Neural cell (in vitro differentiated cells): ENCODE measurements at regions not wholly inside any gene's neighbourhood (a gene's known extent, or its start where the extent isn't known, plus 50 kb on each side); places are given as distances from the start of the nearest gene placed in this dataset.

Experiments used
- H2AFZ ChIP-seq: fragments of 200-600, 300-800 bp; sonication (generic), shearing (Covaris generic); 2 replicates; pipeline ENCODE4 v1.6.0; 2014; ENCODE audit warnings: low read depth, mild to moderate bottlenecking, antibody characterized with exemption, low read length, moderate library complexity
- H3F3A ChIP-seq: fragments of 200-600 bp; shearing (Covaris generic); 2 replicates; pipeline ENCODE4 v1.6.1; 2016; ENCODE audit warnings: mild to moderate bottlenecking, moderate library complexity, mixed read lengths, antibody characterized with exemption, low read length; ENCODE audit not compliant: insufficient read depth, poor library complexity, severe bottlenecking
- H3K27ac ChIP-seq: fragments of 200-600, 300-800 bp; sonication (generic), shearing (Covaris generic); 2 replicates; pipeline ENCODE4 v1.5.1; 2014; ENCODE audit warnings: mild to moderate bottlenecking, low read length, moderate library complexity
- H3K27me3 ChIP-seq: fragments of 300-800, 200-600 bp; sonication (generic), shearing (Covaris generic); 2 replicates; pipeline ENCODE4 v1.6.0; 2014; ENCODE audit warnings: mild to moderate bottlenecking, low read depth, low read length, moderate library complexity; ENCODE audit not compliant: insufficient read depth
- H3K36me3 ChIP-seq: fragments of 300-800, 200-600 bp; sonication (generic), shearing (Covaris generic); 2 replicates; pipeline ENCODE4 v1.5.1; 2014; ENCODE audit warnings: mild to moderate bottlenecking, antibody characterized with exemption, low read length, moderate library complexity; ENCODE audit not compliant: insufficient read depth
- H3K4me2 ChIP-seq: fragments of 300-800, 200-600 bp; sonication (generic), shearing (Covaris generic); 2 replicates; pipeline ENCODE4 v1.6.0; 2014; ENCODE audit warnings: mild to moderate bottlenecking, low read length
- H3K4me3 ChIP-seq: fragments of 300-800, 200-600 bp; sonication (generic), shearing (Covaris generic); 2 replicates; pipeline ENCODE4 v1.5.1; 2014; ENCODE audit warnings: mild to moderate bottlenecking, low read length, moderate library complexity
- H3K79me2 ChIP-seq: fragments of 200-600 bp; shearing (Covaris generic); replicated peaks from 2 replicates; pipeline ENCODE4 v1.6.0; 2014; ENCODE audit warnings: mild to moderate bottlenecking, low read length, moderate library complexity; ENCODE audit not compliant: insufficient read depth
- H3K9ac ChIP-seq: fragments of 300-800, 200-600 bp; sonication (generic), shearing (Covaris generic); 2 replicates; pipeline ENCODE4 v1.6.1; 2016; ENCODE audit warnings: mild to moderate bottlenecking, low read length, mixed read lengths
- H3K9me2 ChIP-seq: fragments of 200-600 bp; shearing (Covaris generic); 2 replicates; pipeline ENCODE4 v1.6.1; 2016; ENCODE audit warnings: mild to moderate bottlenecking, low read length, mixed read lengths; ENCODE audit not compliant: insufficient read depth
- H3K9me3 ChIP-seq: fragments of 200-600, 300-800 bp; sonication (generic), shearing (Covaris generic); 2 replicates; pipeline ENCODE4 v1.6.1; 2016; ENCODE audit warnings: mild to moderate bottlenecking, mixed run types, low read length, moderate library complexity, mixed read lengths
- H4K20me1 ChIP-seq: fragments of 200-600 bp; shearing (Covaris generic); 2 replicates; pipeline ENCODE4 v1.6.1; 2016; ENCODE audit warnings: mild to moderate bottlenecking, mixed run types; ENCODE audit not compliant: insufficient read depth
- CTCF ChIP-seq: fragments of 450-650 bp; IDR thresholded peaks from 2 replicates; pipeline ENCODE4 v1.5.1; 2014; ENCODE audit warnings: antibody characterized with exemption, mild to moderate bottlenecking, moderate library complexity; ENCODE audit not compliant: poor library complexity, severe bottlenecking
- EP300 ChIP-seq: fragments of 450-650 bp; conservative IDR thresholded peaks from 2 replicates; pipeline ENCODE4 v1.6.1; 2014; ENCODE audit warnings: antibody characterized with exemption, mild to moderate bottlenecking, moderate library complexity; ENCODE audit not compliant: poor library complexity, severe bottlenecking
- EZH2 ChIP-seq: fragments of 200-600, 300-800 bp; shearing (Covaris generic), sonication (generic); IDR thresholded peaks from 2 replicates; pipeline ENCODE4 v1.6.1; 2014; ENCODE audit warnings: antibody characterized with exemption, low read length, borderline replicate concordance, mild to moderate bottlenecking; ENCODE audit not compliant: insufficient read depth, poor library complexity, severe bottlenecking
- MXI1 ChIP-seq: fragments of 450-650 bp; conservative IDR thresholded peaks from 2 replicates; pipeline ENCODE4 v1.6.1; 2014; ENCODE audit warnings: antibody characterized with exemption, mild to moderate bottlenecking; ENCODE audit not compliant: poor library complexity, severe bottlenecking
- POLR2AphosphoS5 ChIP-seq: IDR thresholded peaks from 2 replicates; pipeline ENCODE4 v1.6.1; 2012
- RAD21 ChIP-seq: fragments of 450-650 bp; conservative IDR thresholded peaks from 2 replicates; pipeline ENCODE4 v1.6.1; 2014; ENCODE audit warnings: antibody characterized with exemption, mild to moderate bottlenecking, moderate library complexity
- REST ChIP-seq: IDR thresholded peaks from 2 replicates; pipeline ENCODE4 v1.6.1; 2012; ENCODE audit warnings: borderline replicate concordance
- SMC3 ChIP-seq: fragments of 450-650 bp; conservative IDR thresholded peaks from 2 replicates; pipeline ENCODE4 v1.6.1; 2014; ENCODE audit warnings: antibody characterized with exemption, mild to moderate bottlenecking, moderate library complexity; ENCODE audit not compliant: poor library complexity
- TAF1 ChIP-seq: IDR thresholded peaks from 2 replicates; pipeline ENCODE4 v1.6.1; 2012; ENCODE audit warnings: low read depth

- no peak overlapping the region for H3K4me3 ChIP-seq
- no peaks in the 10 kb centered on the region for H3K9me2 ChIP-seq
- no peaks in the 10 kb centered on the region for H3K79me2 ChIP-seq
- no peak overlapping the region for H2AFZ ChIP-seq
- TF ChIP-seq CTCF (no peak), SMC3 (no peak), REST (no peak), MXI1 (no peak), RAD21 (no peak), POLR2AphosphoS5 (no peak), EZH2 (no peak), TAF1 (no peak), EP300 (no peak)
- no peak overlapping the region for H3K4me2 ChIP-seq
- H3K27me3 ChIP-seq = no peaks in the 10 kb centered on the region
- H3K9me3 ChIP-seq = no peaks in the 10 kb centered on the region
- H3K9ac ChIP-seq = no peak overlapping the region
- H3K27ac ChIP-seq = no peak overlapping the region
- H3F3A ChIP-seq = no peaks in the 10 kb centered on the region
- no peaks in the 10 kb centered on the region for H4K20me1 ChIP-seq
- no peaks in the 10 kb centered on the region for H3K36me3 ChIP-seq
Measured at GRCh38 chr13:29957320-29957719, 106.9 kb upstream of the UBL3 start.

GRCh38 chr13:29956853-29957252 lies 106.4 kb upstream of the UBL3 start:
- H3K4me3 ChIP-seq = no peak overlapping the region
- H3K9me3 ChIP-seq = no peaks in the 10 kb centered on the region
- no peaks in the 10 kb centered on the region for H3K27me3 ChIP-seq
- TF ChIP-seq REST = no peak
- no peak for TF ChIP-seq POLR2AphosphoS5
- TF ChIP-seq EP300 = no peak
- TF ChIP-seq SMC3 = no peak
- TF ChIP-seq RAD21 = no peak
- no peak for TF ChIP-seq MXI1
- TF ChIP-seq EZH2 = no peak
- TF ChIP-seq TAF1 = no peak
- no peak for TF ChIP-seq CTCF
- no peak overlapping the region for H2AFZ ChIP-seq
- no peaks in the 10 kb centered on the region for H3K79me2 ChIP-seq
- H3K27ac ChIP-seq = no peak overlapping the region
- H4K20me1 ChIP-seq = no peaks in the 10 kb centered on the region
- no peaks in the 10 kb centered on the region for H3F3A ChIP-seq
- no peaks in the 10 kb centered on the region for H3K9me2 ChIP-seq
- H3K4me2 ChIP-seq = no peak overlapping the region
- no peak overlapping the region for H3K9ac ChIP-seq
- no peaks in the 10 kb centered on the region for H3K36me3 ChIP-seq
